Gastroesophageal sphincter (tissue), 4 donors: ENCODE measurements at regions not wholly inside any gene's neighbourhood (a gene's known extent, or its start where the extent isn't known, plus 50 kb on each side); places are given as distances from the start of the nearest gene placed in this dataset.

Experiments
- ATAC-seq: fragments of 150-250 bp; one replicate; pipeline ENCODE4 v1.9.1; 2016; ENCODE audit warnings: mild to moderate bottlenecking, moderate library complexity
- H3K27ac ChIP-seq, 4 donors: fragments of 200-600 bp; sonication (generic) in 3 of 4; 1 replicate in 3 of 4; 2 replicates in 1 of 4; pipeline ENCODE4 v1.5.1; 2016 to 2019
- H3K27me3 ChIP-seq: fragments of 200-600 bp; sonication (generic); one replicate; pipeline ENCODE4 v1.5.1; 2019
- H3K36me3 ChIP-seq, 2 donors: fragments of 200-600 bp; sonication (generic); one replicate each; pipeline ENCODE4 v1.5.1; 2019; ENCODE audit warnings: control low read depth in 1 of 2
- H3K4me1 ChIP-seq, 3 donors: fragments of 200-600 bp; sonication (generic); 1 replicate in 2 of 3; 2 replicates in 1 of 3; pipeline ENCODE4 v1.5.1; 2016 to 2019; ENCODE audit warnings: control low read depth in 2 of 3
- H3K4me3 ChIP-seq, 2 donors: fragments of 200-600 bp; sonication (generic); one replicate each; pipeline ENCODE4 v1.5.1; 2019; ENCODE audit warnings: mild to moderate bottlenecking in 1 of 2, moderate library complexity in 1 of 2
- H3K9me3 ChIP-seq, 3 donors: fragments of 200-600 bp; sonication (generic); one replicate each; pipeline ENCODE4 v1.5.1; 2017 to 2019; ENCODE audit warnings: control low read depth in 2 of 3
- CTCF ChIP-seq, 4 experiments: fragments of 200-600 bp in 2 of 4; fragments of 450-650 bp in 2 of 4; sonication (generic) in 1 of 4; IDR thresholded peaks; one replicate each; pipeline ENCODE4 v1.5.1; 2017 to 2019; ENCODE audit warnings: antibody characterized with exemption in 4 of 4, mild to moderate bottlenecking in 2 of 4, moderate library complexity in 2 of 4
- EP300 ChIP-seq: sonication (generic); formaldehyde crosslinking; IDR thresholded peaks from one replicate; pipeline ENCODE4 v1.6.1; 2017; ENCODE audit warnings: antibody characterized with exemption, mild to moderate bottlenecking
- POLR2A ChIP-seq, 2 donors: fragments of 450-650 bp; IDR thresholded peaks; one replicate each; pipeline ENCODE4 v1.6.1; 2017; ENCODE audit warnings: antibody characterized with exemption in 2 of 2, mild to moderate bottlenecking in 2 of 2, moderate library complexity in 1 of 2
- POLR2AphosphoS5 ChIP-seq: sonication (generic); formaldehyde crosslinking; IDR thresholded peaks from one replicate; pipeline ENCODE4 v1.6.1; 2017; ENCODE audit warnings: antibody characterized with exemption
- WGBS, 2 donors: methylation state at CpG; one replicate each; pipeline ENCODE4 v1.1.5; 2018; ENCODE audit warnings: low coverage in 1 of 2; 5-methylcytosine and 5-hydroxymethylcytosine counted together

- 79 to 80% methylated on average over 4 to 5 of the region's 5 CpGs for WGBS, 2 donors
- ATAC-seq, result no peak
These were observed 137.6 kb upstream of the HNMT start for GRCh38 chr2:137826373-137827372.

GRCh38 chr2:137828624-137829023 lies 135.6 kb upstream of the HNMT start:
- Histone ChIP-seq H3K4me1 (no peaks in the 10 kb centered on the region), H3K4me3 (no peak overlapping the region), H3K27ac (no peak overlapping the region), H3K9me3 (no peaks in the 10 kb centered on the region), H3K36me3 (no peaks in the 10 kb centered on the region), H3K27me3 (no peaks in the 10 kb centered on the region)
- WGBS, 2 donors, result 56 to 69% methylated on average over 3 of the region's 3 CpGs
- TF ChIP-seq EP300 (no peak), CTCF (IDR thresholded peaks at IDR 0.05) (no peak), POLR2AphosphoS5 (no peak), POLR2A (IDR thresholded peaks at IDR 0.05) (no peak)
- no peak for ATAC-seq

More at GRCh38 chr2:137826373-137827372, 137.6 kb upstream of the HNMT start:
- TF ChIP-seq POLR2AphosphoS5 (no peak), CTCF (IDR thresholded peaks at IDR 0.05) (no peak), POLR2A (IDR thresholded peaks at IDR 0.05) (no peak), EP300 (no peak)
- Histone ChIP-seq H3K27ac (no peak overlapping the region), H3K9me3 (no peaks in the 10 kb centered on the region), H3K27me3 (no peaks in the 10 kb centered on the region), H3K4me1 (no peaks in the 10 kb centered on the region), H3K4me3 (no peak overlapping the region), H3K36me3 (no peaks in the 10 kb centered on the region)

GRCh38 chr2:137829251-137829650 lies 135.0 kb upstream of the HNMT start:
- TF ChIP-seq POLR2AphosphoS5 (no peak), CTCF (IDR thresholded peaks at IDR 0.05) (no peak), EP300 (no peak), POLR2A (IDR thresholded peaks at IDR 0.05) (no peak)
- H3K9me3 ChIP-seq, result no peaks in the 10 kb centered on the region
- no peak overlapping the region for H3K27ac ChIP-seq
- no peaks in the 10 kb centered on the region for H3K36me3 ChIP-seq
- H3K4me1 ChIP-seq, result no peaks in the 10 kb centered on the region
- H3K4me3 ChIP-seq, result no peak overlapping the region
- no peaks in the 10 kb centered on the region for H3K27me3 ChIP-seq
- no peak for ATAC-seq
- whole genome bisulfite sequencing, 2 donors, result 54 to 66% methylated on average over 2 of the region's 2 CpGs

GRCh38 chr2:137834760-137835379 lies 129.4 kb upstream of the HNMT start:
- no peaks in the 10 kb centered on the region for H3K36me3 ChIP-seq
- TF ChIP-seq POLR2A (IDR thresholded peaks at IDR 0.05) (no peak), POLR2AphosphoS5 (no peak), CTCF (IDR thresholded peaks at IDR 0.05) (no peak), EP300 (no peak)
- no peak overlapping the region for H3K4me3 ChIP-seq
- no peak overlapping the region for H3K27ac ChIP-seq
- H3K27me3 ChIP-seq, result no peaks in the 10 kb centered on the region
- 91% methylated on average over 6 of the region's 6 CpGs; no CpG with 5 or more reads in 1 of the 2 donors for WGBS, 2 donors
- no peaks in the 10 kb centered on the region for H3K4me1 ChIP-seq
- H3K9me3 ChIP-seq, result no peaks in the 10 kb centered on the region
- ATAC-seq, result no peak
